H4 (cell line): ENCODE measurements at regions not wholly inside any gene's neighbourhood (a gene's known extent, or its start where the extent isn't known, plus 50 kb on each side); places are given as distances from the start of the nearest gene placed in this dataset.

ENCODE experiments used
- DNase-seq: peaks from one replicate; pipeline ENCODE4 v3.0.0-alpha.2; 2015; ENCODE audit warnings: low spot score

- no peak for DNase-seq
Observed at GRCh38 chr4:13054420-13054970, 429.6 kb downstream of the RAB28 start.

DNA sequence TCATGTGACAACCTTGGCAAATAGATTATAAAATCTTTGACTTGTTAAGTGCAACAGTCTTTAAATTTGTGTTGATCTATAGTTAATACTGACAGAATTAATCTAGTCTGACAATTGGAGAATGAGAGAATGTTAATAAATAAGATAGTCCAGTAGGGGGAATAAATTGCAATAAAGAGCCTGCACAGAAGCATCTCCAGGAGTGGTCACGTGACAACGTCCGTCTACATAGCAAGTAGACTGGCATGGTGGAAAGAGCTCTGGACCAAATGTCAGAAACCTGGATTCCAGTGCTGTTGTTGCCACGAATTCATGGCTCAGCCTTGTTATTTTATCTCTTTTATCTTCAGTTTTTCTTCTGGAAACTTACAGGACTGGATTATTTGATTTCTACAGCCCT lies 436.5 kb downstream of the RAB28 start:
- no peak for DNase-seq

- DNase-seq: no peak
Observed at GRCh38 chr4:13036841-13037240, 447.3 kb downstream of the RAB28 start.

GRCh38 chr4:13032936-13033335 lies 451.2 kb downstream of the RAB28 start:
- DNase-seq: no peak

DNA sequence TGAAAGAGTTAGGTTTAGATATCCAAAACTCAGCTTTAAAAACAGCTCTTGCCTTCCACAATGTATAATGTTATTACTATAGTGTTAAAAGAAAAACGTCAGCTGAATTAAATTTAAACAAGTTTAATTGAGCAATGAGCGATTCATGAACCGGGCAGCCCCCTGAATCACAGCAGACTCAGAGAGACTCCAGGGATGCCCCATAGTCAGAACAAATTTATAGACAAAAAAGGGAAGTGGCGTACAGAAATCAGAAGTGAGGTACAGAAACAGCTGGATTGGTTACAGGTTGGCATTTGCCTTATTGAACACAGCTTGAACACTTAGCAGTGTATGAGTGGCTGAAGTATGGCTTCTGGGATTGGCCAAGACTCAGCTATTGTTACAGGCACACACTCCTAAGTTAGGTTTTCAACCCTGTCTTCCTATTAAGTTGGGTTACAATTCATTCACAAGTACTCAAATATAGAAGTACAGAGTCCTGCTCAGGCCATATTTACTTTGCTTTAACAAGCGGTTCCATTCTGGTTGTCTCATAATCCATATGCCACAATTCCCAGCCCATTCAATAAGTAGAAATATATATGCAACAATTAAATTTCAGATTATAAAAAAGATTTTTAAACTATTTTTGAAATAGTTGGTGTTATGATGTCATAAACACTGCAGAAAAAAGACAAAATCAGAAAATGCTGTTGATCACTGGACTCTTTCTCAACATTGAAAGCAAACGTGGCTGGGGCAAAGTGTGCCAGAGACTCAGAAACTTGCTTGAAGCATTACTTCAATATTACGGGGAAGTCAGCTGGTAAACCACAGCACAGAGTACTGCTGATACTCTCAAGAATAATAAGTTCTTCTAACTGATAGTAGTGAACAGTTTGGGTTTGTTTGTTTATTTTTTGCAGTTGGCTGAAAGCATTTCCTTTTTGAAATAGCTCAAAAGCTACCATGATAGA lies 459.7 kb downstream of the RAB28 start:
- no peak for DNase-seq

- DNase-seq: peak; percentile 12
Observed at GRCh38 chr4:13007802-13008470, 476.2 kb downstream of the RAB28 start.

- DNase-seq: no peak
Observed at GRCh38 chr4:12993923-12994322, 490.2 kb downstream of the RAB28 start.

DNA sequence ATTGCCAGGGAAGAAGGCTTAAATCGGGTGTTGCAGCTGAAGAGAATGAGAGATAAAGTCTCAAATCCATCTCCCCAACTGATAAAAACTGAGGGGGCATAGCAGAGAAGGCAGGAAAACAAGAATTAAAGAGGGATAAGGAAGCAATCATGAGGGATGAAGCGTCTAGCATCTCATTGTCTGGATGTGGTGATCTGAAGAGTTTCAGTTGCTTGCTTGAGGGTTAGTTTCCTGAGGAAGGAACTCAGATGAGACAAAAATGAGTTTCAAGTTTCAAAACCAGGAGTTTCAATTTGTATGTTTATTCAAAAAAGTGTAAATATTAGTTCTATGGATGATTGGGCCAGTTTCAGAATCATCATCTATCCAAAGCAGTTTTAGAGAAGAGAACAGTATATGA lies 496.9 kb downstream of the RAB28 start:
- DNase-seq: no peak

GRCh38 chr4:12979797-12980196 lies 504.3 kb downstream of the RAB28 start:
- no peak for DNase-seq

- no peak for DNase-seq
Observed at GRCh38 chr4:12978310-12978709, 505.8 kb downstream of the RAB28 start.

DNA sequence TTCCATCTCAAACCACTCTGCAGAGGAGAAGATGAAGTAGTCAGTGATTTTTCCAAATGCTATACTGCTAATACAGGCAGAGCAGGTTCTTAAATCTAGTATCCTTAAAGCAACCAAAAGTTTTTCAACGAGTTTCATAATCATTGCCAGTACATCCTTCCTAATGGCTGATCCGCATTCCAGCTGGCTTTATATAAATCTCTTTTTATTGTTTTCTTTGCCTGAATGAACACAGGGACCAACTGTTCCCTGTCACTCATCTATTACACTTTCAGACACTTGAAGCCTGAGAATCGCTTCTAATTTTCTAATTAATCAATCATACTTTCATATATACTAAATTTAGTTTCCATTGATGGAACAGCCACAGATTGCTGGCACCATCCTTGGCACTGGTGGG lies 508.6 kb downstream of the RAB28 start:
- no peak for DNase-seq

DNA sequence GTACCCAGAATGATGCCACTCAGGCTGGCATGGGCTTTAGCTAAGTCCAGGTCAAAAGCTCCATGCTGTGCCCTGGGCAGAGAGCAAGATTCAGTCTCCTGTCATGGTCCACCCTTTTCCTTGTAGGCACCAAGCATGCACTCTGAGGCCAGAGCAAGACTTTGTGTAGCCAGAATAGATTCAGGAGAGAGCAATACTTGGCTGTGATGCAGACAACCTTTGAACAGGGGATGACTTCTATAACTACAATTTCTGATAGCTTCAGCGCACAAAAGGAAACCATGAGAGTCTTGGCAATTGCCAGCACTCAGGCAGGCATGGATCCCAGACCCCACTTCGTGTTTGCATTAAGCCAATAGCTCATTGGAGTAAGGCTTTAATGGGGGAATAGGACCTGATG lies 510.6 kb downstream of the RAB28 start:
- no peak for DNase-seq

DNA sequence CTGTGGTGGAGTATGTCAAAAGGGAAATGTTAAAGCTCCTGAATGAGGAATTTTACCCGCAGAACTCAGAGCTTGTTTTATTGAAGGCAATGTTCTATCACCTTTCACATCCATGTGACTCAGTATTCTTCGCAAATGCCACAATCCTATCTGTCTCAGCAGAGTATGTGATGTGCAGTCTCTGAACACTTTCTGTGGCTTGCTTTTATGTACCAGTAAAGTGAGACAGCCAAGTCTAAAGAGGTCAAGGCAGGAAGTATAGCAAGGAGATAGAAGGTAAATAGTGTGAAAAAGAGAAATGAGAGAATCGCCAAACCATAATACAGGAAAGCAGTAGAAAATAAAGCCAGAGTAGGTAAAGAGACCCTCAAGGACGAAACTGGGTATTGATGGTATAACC lies 515.8 kb downstream of the RAB28 start:
- DNase-seq: no peak

DNA sequence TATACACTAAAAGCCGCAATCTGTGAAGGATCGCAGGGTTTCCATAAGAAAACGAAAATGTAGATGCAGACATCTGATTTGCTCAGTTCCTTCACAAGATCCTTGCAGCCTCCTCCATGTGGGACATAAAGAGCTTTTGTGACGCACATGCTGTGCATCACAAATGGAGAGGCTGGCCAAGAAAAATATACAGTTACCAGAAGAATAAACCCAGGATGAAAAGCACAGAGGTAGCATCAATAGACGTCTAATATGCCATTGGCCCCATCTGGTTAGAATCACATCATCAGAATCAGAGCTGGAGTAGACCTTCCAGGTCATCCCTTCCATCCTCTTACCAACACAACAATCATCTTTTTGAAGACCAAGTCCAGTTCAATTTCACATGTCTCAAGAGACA lies 517.4 kb downstream of the RAB28 start:
- DNase-seq: no peak

GRCh38 chr4:12965334-12965733 lies 518.8 kb downstream of the RAB28 start:
- no peak for DNase-seq

GRCh38 chr4:12963912-12964311 lies 520.2 kb downstream of the RAB28 start:
- DNase-seq: no peak

DNA sequence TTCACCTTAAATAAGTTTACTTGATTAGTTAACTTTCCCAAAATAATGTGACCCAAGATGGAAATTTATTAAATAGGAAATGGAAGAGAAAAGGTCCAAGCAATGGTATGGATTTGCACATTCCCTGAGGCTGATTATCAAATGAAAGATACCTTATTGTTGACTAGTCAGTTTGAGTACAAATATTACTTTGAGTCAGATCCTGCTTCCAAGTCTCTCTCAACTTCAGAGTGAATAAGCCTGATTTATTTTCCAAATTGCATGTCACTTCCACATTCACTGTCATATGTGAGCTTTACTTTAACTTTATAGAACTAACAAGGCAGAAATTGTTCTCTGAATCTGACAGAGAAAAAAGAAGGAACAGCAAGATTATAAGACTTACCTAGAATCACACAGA lies 520.8 kb downstream of the RAB28 start:
- no peak for DNase-seq

GRCh38 chr4:12961713-12962112 lies 522.4 kb downstream of the RAB28 start:
- DNase-seq: no peak

GRCh38 chr4:12958436-12958835 lies 525.7 kb downstream of the RAB28 start:
- DNase-seq: no peak

GRCh38 chr4:12957108-12957507 lies 527.0 kb downstream of the RAB28 start:
- DNase-seq: no peak

- DNase-seq: no peak
Observed at GRCh38 chr4:12956026-12956425, 528.1 kb downstream of the RAB28 start.

DNA sequence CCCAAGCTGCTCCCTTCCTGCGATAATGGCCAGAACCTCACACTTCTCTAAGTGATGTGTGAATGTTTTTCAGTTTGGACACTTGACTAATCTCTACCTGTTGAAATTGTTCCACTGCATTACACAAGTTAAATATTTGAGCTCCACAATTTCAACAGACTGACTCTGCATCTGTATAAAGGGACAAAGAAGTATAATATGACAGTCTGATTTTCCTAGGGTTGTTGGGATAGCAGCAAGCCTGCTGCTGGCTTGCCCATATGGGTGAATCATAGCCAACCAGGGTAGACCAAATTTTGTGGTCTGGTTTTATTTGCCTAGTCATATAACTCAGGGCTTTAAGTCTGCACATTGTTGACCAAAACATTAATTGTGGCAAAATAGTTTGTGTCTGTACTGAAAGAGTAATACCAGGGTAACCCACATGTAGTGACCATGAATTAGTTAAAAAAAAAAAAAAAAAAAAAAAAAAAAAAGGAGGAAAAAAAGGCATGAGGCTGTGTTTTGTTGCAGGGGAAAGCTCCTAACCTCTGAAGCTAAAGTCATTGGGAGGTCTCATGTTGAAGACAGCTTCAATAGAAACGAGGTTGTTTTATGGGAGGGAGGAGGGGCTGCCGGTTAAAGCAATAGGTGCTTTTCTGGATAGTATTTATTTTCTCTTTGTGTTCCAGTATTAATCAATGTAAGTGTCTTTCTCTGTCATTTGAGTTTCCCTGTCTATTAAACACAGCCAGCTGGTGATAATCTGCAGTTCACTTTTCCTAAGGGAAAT lies 534.2 kb downstream of the RAB28 start:
- peak; percentile 65 for DNase-seq
